ENCODE measurements at regions not wholly inside any gene's neighbourhood (a gene's known extent, or its start where the extent isn't known, plus 50 kb on each side); places are given as distances from the start of the nearest gene placed in this dataset.

GRCh38 chr4:119781044-119781443 is 152.4 kb upstream of the PDE5A start:
- H3K27me3 Mint-ChIP-seq (ENCODE audit: low read depth, poor library complexity), result peaks cover 3% of the 10 kb centered on the region
- H3K4me3 Mint-ChIP-seq, result no peak overlapping the region
- no peak overlapping the region for H3K27ac Mint-ChIP-seq
- DNase-seq, result no peak
- H3K36me3 Mint-ChIP-seq (ENCODE audit: low read depth), result no peaks in the 10 kb centered on the region
- no peak for TF ChIP-seq CTCF (IDR thresholded peaks at IDR 0.05)
- H3K4me1 Mint-ChIP-seq, result no peaks in the 10 kb centered on the region
- H3K9me3 Mint-ChIP-seq, result peaks cover 18% of the 10 kb centered on the region

- Mint-ChIP-seq H3K4me1 (no peaks in the 10 kb centered on the region), H3K36me3 (ENCODE audit: low read depth) (no peaks in the 10 kb centered on the region), H3K4me3 (no peak overlapping the region), H3K27ac (no peak overlapping the region), H3K9me3 (no peaks in the 10 kb centered on the region), H3K27me3 (ENCODE audit: low read depth, poor library complexity) (peaks cover 3% of the 10 kb centered on the region)
- DNase-seq, result no peak
- TF ChIP-seq CTCF (IDR thresholded peaks at IDR 0.05), result no peak
Observed at GRCh38 chr4:119774840-119775239, 146.2 kb upstream of the PDE5A start.

GRCh38 chr4:119765951-119766350 is 137.3 kb upstream of the PDE5A start:
- H3K27me3 Mint-ChIP-seq (ENCODE audit: low read depth, poor library complexity), result no peaks in the 10 kb centered on the region
- no peak overlapping the region for H3K27ac Mint-ChIP-seq
- H3K4me1 Mint-ChIP-seq, result no peaks in the 10 kb centered on the region
- no peak for TF ChIP-seq CTCF (IDR thresholded peaks at IDR 0.05)
- H3K9me3 Mint-ChIP-seq, result no peaks in the 10 kb centered on the region
- H3K4me3 Mint-ChIP-seq, result no peak overlapping the region
- H3K36me3 Mint-ChIP-seq (ENCODE audit: low read depth), result no peaks in the 10 kb centered on the region
- no peak for DNase-seq

- H3K27ac Mint-ChIP-seq, result no peak overlapping the region
- no peaks in the 10 kb centered on the region for H3K27me3 Mint-ChIP-seq (ENCODE audit: low read depth, poor library complexity)
- no peak overlapping the region for H3K4me3 Mint-ChIP-seq
- H3K9me3 Mint-ChIP-seq, result no peaks in the 10 kb centered on the region
- DNase-seq, result no peak
- no peak for TF ChIP-seq CTCF (IDR thresholded peaks at IDR 0.05)
- no peaks in the 10 kb centered on the region for H3K4me1 Mint-ChIP-seq
- no peaks in the 10 kb centered on the region for H3K36me3 Mint-ChIP-seq (ENCODE audit: low read depth)
Observed at GRCh38 chr4:119765469-119765868, 136.9 kb upstream of the PDE5A start.

- Mint-ChIP-seq H3K27ac (no peak overlapping the region), H3K4me1 (no peaks in the 10 kb centered on the region), H3K4me3 (no peak overlapping the region), H3K9me3 (no peaks in the 10 kb centered on the region), H3K27me3 (ENCODE audit: low read depth, poor library complexity) (no peaks in the 10 kb centered on the region), H3K36me3 (ENCODE audit: low read depth) (no peaks in the 10 kb centered on the region)
- no peak for TF ChIP-seq CTCF (IDR thresholded peaks at IDR 0.05)
- DNase-seq, result no peak
Observed at GRCh38 chr4:119763386-119763785, 134.8 kb upstream of the PDE5A start.

- DNase-seq, result no peak
- Mint-ChIP-seq H3K4me3 (no peak overlapping the region), H3K36me3 (ENCODE audit: low read depth) (no peaks in the 10 kb centered on the region), H3K4me1 (no peaks in the 10 kb centered on the region), H3K27ac (no peak overlapping the region), H3K27me3 (ENCODE audit: low read depth, poor library complexity) (peaks cover 4% of the 10 kb centered on the region), H3K9me3 (no peaks in the 10 kb centered on the region)
- no peak for TF ChIP-seq CTCF (IDR thresholded peaks at IDR 0.05)
Observed at GRCh38 chr4:119755599-119755998, 127.0 kb upstream of the PDE5A start.
